PC-3 (cell line): ENCODE measurements at regions not wholly inside any gene's neighbourhood (a gene's known extent, or its start where the extent isn't known, plus 50 kb on each side); places are given as distances from the start of the nearest gene placed in this dataset.

Experiments used
- EZH2 ChIP-seq: fragments of 300-600 bp; sonication (generic); IDR thresholded peaks from one replicate; pipeline ENCODE4 v1.6.1; 2017; ENCODE audit warnings: antibody characterized with exemption, mild to moderate bottlenecking, low read length; ENCODE audit not compliant: unreplicated experiment
- EZH2phosphoT487 ChIP-seq: fragments of 300-600 bp; sonication (generic); IDR thresholded peaks from 2 replicates; pipeline ENCODE4 v1.6.1; 2018; ENCODE audit warnings: mild to moderate bottlenecking, antibody characterized with exemption, low read length, borderline replicate concordance
- TF ChIP-seq, protein P1 (sequence below): fragments of 300-600 bp; sonication (generic); conservative IDR thresholded peaks from 2 replicates; pipeline ENCODE4 v1.5.1; 2017; ENCODE audit warnings: antibody characterized with exemption, low read depth, mild to moderate bottlenecking, low read length

DNA sequence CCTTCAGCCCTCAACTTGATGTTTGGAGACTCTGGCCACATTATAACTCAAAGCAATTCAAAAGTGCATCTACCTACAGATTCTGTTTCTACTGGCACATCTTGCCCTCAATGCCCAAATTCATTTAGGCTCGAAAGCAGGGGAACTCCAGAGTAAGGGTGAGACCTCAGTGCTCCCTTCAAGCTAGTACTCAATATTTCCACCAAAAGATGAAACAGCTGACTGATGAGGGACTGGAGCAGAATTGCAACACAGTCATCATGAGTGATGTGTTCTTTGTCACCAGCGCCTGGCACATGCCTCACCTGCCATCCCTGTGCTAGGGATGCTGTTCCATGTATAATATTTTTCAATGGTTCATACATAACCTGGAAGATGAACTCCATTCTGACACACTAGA, 247.3 kb downstream of the DSEL start:
- TF ChIP-seq, protein P1, sequence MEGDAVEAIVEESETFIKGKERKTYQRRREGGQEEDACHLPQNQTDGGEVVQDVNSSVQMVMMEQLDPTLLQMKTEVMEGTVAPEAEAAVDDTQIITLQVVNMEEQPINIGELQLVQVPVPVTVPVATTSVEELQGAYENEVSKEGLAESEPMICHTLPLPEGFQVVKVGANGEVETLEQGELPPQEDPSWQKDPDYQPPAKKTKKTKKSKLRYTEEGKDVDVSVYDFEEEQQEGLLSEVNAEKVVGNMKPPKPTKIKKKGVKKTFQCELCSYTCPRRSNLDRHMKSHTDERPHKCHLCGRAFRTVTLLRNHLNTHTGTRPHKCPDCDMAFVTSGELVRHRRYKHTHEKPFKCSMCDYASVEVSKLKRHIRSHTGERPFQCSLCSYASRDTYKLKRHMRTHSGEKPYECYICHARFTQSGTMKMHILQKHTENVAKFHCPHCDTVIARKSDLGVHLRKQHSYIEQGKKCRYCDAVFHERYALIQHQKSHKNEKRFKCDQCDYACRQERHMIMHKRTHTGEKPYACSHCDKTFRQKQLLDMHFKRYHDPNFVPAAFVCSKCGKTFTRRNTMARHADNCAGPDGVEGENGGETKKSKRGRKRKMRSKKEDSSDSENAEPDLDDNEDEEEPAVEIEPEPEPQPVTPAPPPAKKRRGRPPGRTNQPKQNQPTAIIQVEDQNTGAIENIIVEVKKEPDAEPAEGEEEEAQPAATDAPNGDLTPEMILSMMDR = no peak
- TF ChIP-seq EZH2phosphoT487 = no peak
- no peak for TF ChIP-seq EZH2
